Activated CD4-positive, alpha-beta T cell treated with anti-CD3 and anti-CD28 coated beads, Interleukin-2, amount 10 ng/mL, durations not matched to agents 7 days and 5 days (primary cell): ENCODE measurements at regions not wholly inside any gene's neighbourhood (a gene's known extent, or its start where the extent isn't known, plus 50 kb on each side); places are given as distances from the start of the nearest gene placed in this dataset.

ENCODE experiments used
- CTCF ChIA-PET: fragments of 350-600 bp; sonication (Branson Sonifier 250); formaldehyde crosslinking; loops from one replicate; lab custom pipeline; 2021; ENCODE audit warnings: antibody characterized with exemption; lab: Charles Lee
- POLR2A ChIA-PET: fragments of 350-600 bp; sonication (Branson Sonifier 250); formaldehyde crosslinking; loops from one replicate; lab custom pipeline; 2021; ENCODE audit warnings: antibody characterized with exemption; lab: Charles Lee
- DNase-seq: peaks from one replicate; pipeline ENCODE4 v3.0.0-alpha.2; 2020
- H3K27ac Mint-ChIP-seq: one replicate; pipeline ENCODE4 v1.8.0; 2021; ENCODE audit warnings: mild to moderate bottlenecking, moderate library complexity, mixed read lengths
- H3K27me3 Mint-ChIP-seq: one replicate; pipeline ENCODE4 v1.8.0; 2021; ENCODE audit warnings: mixed read lengths
- H3K36me3 Mint-ChIP-seq: one replicate; pipeline ENCODE4 v1.8.0; 2021; ENCODE audit warnings: low read depth, mixed read lengths
- H3K4me1 Mint-ChIP-seq: one replicate; pipeline ENCODE4 v1.8.0; 2021; ENCODE audit warnings: mixed read lengths
- H3K4me3 Mint-ChIP-seq: one replicate; pipeline ENCODE4 v1.8.0; 2021; ENCODE audit warnings: mild to moderate bottlenecking, moderate library complexity, mixed read lengths
- H3K9me3 Mint-ChIP-seq: one replicate; pipeline ENCODE4 v1.8.0; 2021; ENCODE audit warnings: mixed read lengths

GRCh38 chr12:125210104-125210755 lies 145.0 kb downstream of the AACS start:
- CTCF ChIA-PET, result no interaction called here
- H3K27me3 Mint-ChIP-seq, result no peaks in the 10 kb centered on the region
- peaks cover 8% of the 10 kb centered on the region for H3K4me1 Mint-ChIP-seq
- POLR2A ChIA-PET, result no interaction called here
- H3K27ac Mint-ChIP-seq, result no peak overlapping the region
- H3K4me3 Mint-ChIP-seq, result no peak overlapping the region
- no peaks in the 10 kb centered on the region for H3K9me3 Mint-ChIP-seq
- DNase-seq, result no peak
- H3K36me3 Mint-ChIP-seq, result no peaks in the 10 kb centered on the region

GRCh38 chr12:125211464-125211863 lies 146.2 kb downstream of the AACS start:
- Mint-ChIP-seq H3K4me1 (peaks cover 8% of the 10 kb centered on the region), H3K27ac (no peak overlapping the region), H3K9me3 (no peaks in the 10 kb centered on the region)

GRCh38 chr12:125214289-125214688 lies 149.1 kb downstream of the AACS start:
- ChIA-PET CTCF (no interaction called here), POLR2A (no interaction called here)
- Mint-ChIP-seq H3K36me3 (no peaks in the 10 kb centered on the region), H3K4me1 (peaks cover 8% of the 10 kb centered on the region), H3K27ac (no peak overlapping the region), H3K4me3 (no peak overlapping the region), H3K27me3 (peaks cover 5% of the 10 kb centered on the region), H3K9me3 (no peaks in the 10 kb centered on the region)
- no peak for DNase-seq

More at GRCh38 chr12:125211464-125211863, 146.2 kb downstream of the AACS start:
- CTCF ChIA-PET, result no interaction called here
- Mint-ChIP-seq H3K36me3 (no peaks in the 10 kb centered on the region), H3K4me3 (no peak overlapping the region), H3K27me3 (no peaks in the 10 kb centered on the region)
- DNase-seq, result no peak
- POLR2A ChIA-PET, result no interaction called here

GRCh38 chr12:125216756-125217155 lies 151.5 kb downstream of the AACS start:
- CTCF ChIA-PET, result no interaction called here

GRCh38 chr12:125217308-125217707 lies 152.1 kb downstream of the AACS start:
- POLR2A ChIA-PET, result no interaction called here

More at GRCh38 chr12:125216756-125217155, 151.5 kb downstream of the AACS start:
- no peaks in the 10 kb centered on the region for H3K9me3 Mint-ChIP-seq
- no peak overlapping the region for H3K4me3 Mint-ChIP-seq
- no peak for DNase-seq
- no peaks in the 10 kb centered on the region for H3K36me3 Mint-ChIP-seq
- no peak overlapping the region for H3K27ac Mint-ChIP-seq
- POLR2A ChIA-PET, result no interaction called here
- H3K27me3 Mint-ChIP-seq, result peaks cover 12% of the 10 kb centered on the region
- no peaks in the 10 kb centered on the region for H3K4me1 Mint-ChIP-seq

GRCh38 chr12:125218952-125219351 lies 153.7 kb downstream of the AACS start:
- no peak overlapping the region for H3K4me3 Mint-ChIP-seq

More at GRCh38 chr12:125217308-125217707, 152.1 kb downstream of the AACS start:
- no peak overlapping the region for H3K27ac Mint-ChIP-seq
- H3K4me1 Mint-ChIP-seq, result no peaks in the 10 kb centered on the region
- no peaks in the 10 kb centered on the region for H3K9me3 Mint-ChIP-seq
- DNase-seq, result no peak
- no peak overlapping the region for H3K4me3 Mint-ChIP-seq
- CTCF ChIA-PET, result no interaction called here
- H3K27me3 Mint-ChIP-seq, result peaks cover 12% of the 10 kb centered on the region
- no peaks in the 10 kb centered on the region for H3K36me3 Mint-ChIP-seq

GRCh38 chr12:125220404-125221273 lies 155.4 kb downstream of the AACS start:
- CTCF ChIA-PET, result no interaction called here

More at GRCh38 chr12:125218952-125219351, 153.7 kb downstream of the AACS start:
- no peak for DNase-seq
- ChIA-PET POLR2A (no interaction called here), CTCF (no interaction called here)
- no peak overlapping the region for H3K27ac Mint-ChIP-seq
- H3K4me1 Mint-ChIP-seq, result no peaks in the 10 kb centered on the region
- H3K36me3 Mint-ChIP-seq, result no peaks in the 10 kb centered on the region
- no peaks in the 10 kb centered on the region for H3K9me3 Mint-ChIP-seq
- peaks cover 19% of the 10 kb centered on the region for H3K27me3 Mint-ChIP-seq

GRCh38 chr12:125221602-125222001 lies 156.4 kb downstream of the AACS start:
- no peaks in the 10 kb centered on the region for H3K36me3 Mint-ChIP-seq
- no peak overlapping the region for H3K4me3 Mint-ChIP-seq
- no peak for DNase-seq
- ChIA-PET POLR2A (no interaction called here), CTCF (no interaction called here)
- H3K4me1 Mint-ChIP-seq, result no peaks in the 10 kb centered on the region
- H3K27me3 Mint-ChIP-seq, result peaks cover 19% of the 10 kb centered on the region
- H3K27ac Mint-ChIP-seq, result no peak overlapping the region
- H3K9me3 Mint-ChIP-seq, result no peaks in the 10 kb centered on the region

More at GRCh38 chr12:125220404-125221273, 155.4 kb downstream of the AACS start:
- DNase-seq, result no peak
- POLR2A ChIA-PET, result no interaction called here
- Mint-ChIP-seq H3K27ac (no peak overlapping the region), H3K4me1 (no peaks in the 10 kb centered on the region), H3K36me3 (no peaks in the 10 kb centered on the region), H3K27me3 (peaks cover 19% of the 10 kb centered on the region), H3K9me3 (no peaks in the 10 kb centered on the region), H3K4me3 (no peak overlapping the region)

GRCh38 chr12:125222876-125223275 lies 157.6 kb downstream of the AACS start:
- CTCF ChIA-PET, result no interaction called here
- H3K4me3 Mint-ChIP-seq, result no peak overlapping the region
- no peaks in the 10 kb centered on the region for H3K4me1 Mint-ChIP-seq
- no peaks in the 10 kb centered on the region for H3K9me3 Mint-ChIP-seq
- no peak for DNase-seq
- no peak overlapping the region for H3K27ac Mint-ChIP-seq
- peaks cover 15% of the 10 kb centered on the region for H3K27me3 Mint-ChIP-seq
- H3K36me3 Mint-ChIP-seq, result no peaks in the 10 kb centered on the region
- POLR2A ChIA-PET, result no interaction called here

- no peak for DNase-seq
- Mint-ChIP-seq H3K27ac (no peak overlapping the region), H3K4me3 (no peak overlapping the region), H3K4me1 (no peaks in the 10 kb centered on the region), H3K27me3 (peaks cover 14% of the 10 kb centered on the region), H3K9me3 (no peaks in the 10 kb centered on the region), H3K36me3 (no peaks in the 10 kb centered on the region)
- ChIA-PET CTCF (no interaction called here), POLR2A (no interaction called here)
These were observed 160.4 kb downstream of the AACS start for GRCh38 chr12:125225641-125226040.

GRCh38 chr12:125228519-125229260 lies 163.5 kb downstream of the AACS start:
- Mint-ChIP-seq H3K9me3 (no peaks in the 10 kb centered on the region), H3K27me3 (peaks cover 6% of the 10 kb centered on the region), H3K36me3 (no peaks in the 10 kb centered on the region), H3K4me1 (no peaks in the 10 kb centered on the region), H3K4me3 (no peak overlapping the region), H3K27ac (no peak overlapping the region)
- no peak for DNase-seq
- ChIA-PET POLR2A (no interaction called here), CTCF (no interaction called here)

- ChIA-PET POLR2A (no interaction called here), CTCF (no interaction called here)
- Mint-ChIP-seq H3K27me3 (peaks cover 6% of the 10 kb centered on the region), H3K27ac (no peak overlapping the region), H3K4me3 (no peak overlapping the region), H3K4me1 (no peaks in the 10 kb centered on the region), H3K36me3 (no peaks in the 10 kb centered on the region), H3K9me3 (no peaks in the 10 kb centered on the region)
- no peak for DNase-seq
These were observed 164.8 kb downstream of the AACS start for GRCh38 chr12:125229878-125230530.
